ENCODE measurements at regions not wholly inside any gene's neighbourhood (a gene's known extent, or its start where the extent isn't known, plus 50 kb on each side); places are given as distances from the start of the nearest gene placed in this dataset.

- TF ChIP-seq TEAD4 (IDR thresholded peaks at IDR 0.05) = no peak
- TF ChIP-seq YY1 (IDR thresholded peaks at IDR 0.05; ENCODE audit: low read depth) = no peak
- no peak for TF ChIP-seq MAX (IDR thresholded peaks at IDR 0.05)
- TF ChIP-seq FOXM1 (IDR thresholded peaks at IDR 0.05; ENCODE audit: borderline replicate concordance, low read depth) = no peak
- no peak for TF ChIP-seq EP300 (IDR thresholded peaks at IDR 0.05; ENCODE audit: borderline replicate concordance)
- TF ChIP-seq RAD21 (IDR thresholded peaks at IDR 0.05; ENCODE audit: low read depth) = no peak
- TF ChIP-seq TAF1 (IDR thresholded peaks at IDR 0.05; ENCODE audit: low read depth) = no peak
- no peak for TF ChIP-seq USF1 (IDR thresholded peaks at IDR 0.05)
- TF ChIP-seq CEBPB (IDR thresholded peaks at IDR 0.05) = no peak
These were observed 466.1 kb upstream of the NRP1 start for GRCh38 chr10:33800545-33800944.
